ENCODE measurements at regions not wholly inside any gene's neighbourhood (a gene's known extent, or its start where the extent isn't known, plus 50 kb on each side); places are given as distances from the start of the nearest gene placed in this dataset.

DNA sequence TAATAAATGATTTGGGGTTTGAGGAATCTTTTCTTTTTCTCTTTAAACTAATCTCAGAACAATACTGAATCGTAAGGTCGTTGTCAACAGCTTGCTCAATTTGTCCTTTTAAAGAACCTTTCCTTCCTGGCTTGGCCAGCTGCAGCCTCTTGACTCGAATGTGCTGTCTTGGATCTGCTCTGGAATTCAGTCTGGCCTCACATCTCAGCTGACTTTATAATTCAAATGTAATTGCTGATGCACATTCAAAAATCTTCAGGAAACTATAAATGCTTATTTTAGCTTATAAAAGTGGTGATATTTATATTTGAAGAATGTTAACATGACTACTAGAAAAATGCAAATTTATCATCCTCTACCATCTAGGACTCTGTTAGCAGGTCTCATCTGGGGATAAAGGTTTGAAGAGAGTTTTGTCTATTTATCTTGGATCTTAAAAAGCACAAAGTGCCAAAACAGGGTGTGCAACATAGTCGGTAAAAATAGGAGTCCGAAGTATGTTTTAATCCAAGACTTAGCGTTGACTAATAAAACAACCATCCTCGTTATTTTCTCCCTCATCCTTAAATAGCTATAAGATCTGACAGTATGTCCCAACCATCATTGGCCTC lies 1035.2 kb downstream of the MCTP2 start (continued):
- TF ChIP-seq, protein P1, sequence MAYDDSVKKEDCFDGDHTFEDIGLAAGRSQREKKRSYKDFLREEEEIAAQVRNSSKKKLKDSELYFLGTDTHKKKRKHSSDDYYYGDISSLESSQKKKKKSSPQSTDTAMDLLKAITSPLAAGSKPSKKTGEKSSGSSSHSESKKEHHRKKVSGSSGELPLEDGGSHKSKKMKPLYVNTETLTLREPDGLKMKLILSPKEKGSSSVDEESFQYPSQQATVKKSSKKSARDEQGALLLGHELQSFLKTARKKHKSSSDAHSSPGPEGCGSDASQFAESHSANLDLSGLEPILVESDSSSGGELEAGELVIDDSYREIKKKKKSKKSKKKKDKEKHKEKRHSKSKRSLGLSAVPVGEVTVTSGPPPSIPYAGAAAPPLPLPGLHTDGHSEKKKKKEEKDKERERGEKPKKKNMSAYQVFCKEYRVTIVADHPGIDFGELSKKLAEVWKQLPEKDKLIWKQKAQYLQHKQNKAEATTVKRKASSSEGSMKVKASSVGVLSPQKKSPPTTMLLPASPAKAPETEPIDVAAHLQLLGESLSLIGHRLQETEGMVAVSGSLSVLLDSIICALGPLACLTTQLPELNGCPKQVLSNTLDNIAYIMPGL (CRISPR knock-in tag; IDR thresholded peaks at IDR 0.05): no peak
- TF ChIP-seq, protein P2, sequence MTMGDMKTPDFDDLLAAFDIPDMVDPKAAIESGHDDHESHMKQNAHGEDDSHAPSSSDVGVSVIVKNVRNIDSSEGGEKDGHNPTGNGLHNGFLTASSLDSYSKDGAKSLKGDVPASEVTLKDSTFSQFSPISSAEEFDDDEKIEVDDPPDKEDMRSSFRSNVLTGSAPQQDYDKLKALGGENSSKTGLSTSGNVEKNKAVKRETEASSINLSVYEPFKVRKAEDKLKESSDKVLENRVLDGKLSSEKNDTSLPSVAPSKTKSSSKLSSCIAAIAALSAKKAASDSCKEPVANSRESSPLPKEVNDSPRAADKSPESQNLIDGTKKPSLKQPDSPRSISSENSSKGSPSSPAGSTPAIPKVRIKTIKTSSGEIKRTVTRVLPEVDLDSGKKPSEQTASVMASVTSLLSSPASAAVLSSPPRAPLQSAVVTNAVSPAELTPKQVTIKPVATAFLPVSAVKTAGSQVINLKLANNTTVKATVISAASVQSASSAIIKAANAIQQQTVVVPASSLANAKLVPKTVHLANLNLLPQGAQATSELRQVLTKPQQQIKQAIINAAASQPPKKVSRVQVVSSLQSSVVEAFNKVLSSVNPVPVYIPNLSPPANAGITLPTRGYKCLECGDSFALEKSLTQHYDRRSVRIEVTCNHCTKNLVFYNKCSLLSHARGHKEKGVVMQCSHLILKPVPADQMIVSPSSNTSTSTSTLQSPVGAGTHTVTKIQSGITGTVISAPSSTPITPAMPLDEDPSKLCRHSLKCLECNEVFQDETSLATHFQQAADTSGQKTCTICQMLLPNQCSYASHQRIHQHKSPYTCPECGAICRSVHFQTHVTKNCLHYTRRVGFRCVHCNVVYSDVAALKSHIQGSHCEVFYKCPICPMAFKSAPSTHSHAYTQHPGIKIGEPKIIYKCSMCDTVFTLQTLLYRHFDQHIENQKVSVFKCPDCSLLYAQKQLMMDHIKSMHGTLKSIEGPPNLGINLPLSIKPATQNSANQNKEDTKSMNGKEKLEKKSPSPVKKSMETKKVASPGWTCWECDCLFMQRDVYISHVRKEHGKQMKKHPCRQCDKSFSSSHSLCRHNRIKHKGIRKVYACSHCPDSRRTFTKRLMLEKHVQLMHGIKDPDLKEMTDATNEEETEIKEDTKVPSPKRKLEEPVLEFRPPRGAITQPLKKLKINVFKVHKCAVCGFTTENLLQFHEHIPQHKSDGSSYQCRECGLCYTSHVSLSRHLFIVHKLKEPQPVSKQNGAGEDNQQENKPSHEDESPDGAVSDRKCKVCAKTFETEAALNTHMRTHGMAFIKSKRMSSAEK (CRISPR knock-in tag; IDR thresholded peaks at IDR 0.05; ENCODE audit: borderline replicate concordance): no peak
- TF ChIP-seq ZNF317 (CRISPR knock-in tag; IDR thresholded peaks at IDR 0.05; ENCODE audit: borderline replicate concordance, low read depth) (no peak), NFE2L1 (CRISPR knock-in tag; IDR thresholded peaks at IDR 0.05) (no peak), GTF2I (CRISPR knock-in tag; conservative IDR thresholded peaks at IDR 0.05) (no peak), ZNF263 (CRISPR knock-in tag; IDR thresholded peaks at IDR 0.05; ENCODE audit: low read depth) (no peak)

DNA sequence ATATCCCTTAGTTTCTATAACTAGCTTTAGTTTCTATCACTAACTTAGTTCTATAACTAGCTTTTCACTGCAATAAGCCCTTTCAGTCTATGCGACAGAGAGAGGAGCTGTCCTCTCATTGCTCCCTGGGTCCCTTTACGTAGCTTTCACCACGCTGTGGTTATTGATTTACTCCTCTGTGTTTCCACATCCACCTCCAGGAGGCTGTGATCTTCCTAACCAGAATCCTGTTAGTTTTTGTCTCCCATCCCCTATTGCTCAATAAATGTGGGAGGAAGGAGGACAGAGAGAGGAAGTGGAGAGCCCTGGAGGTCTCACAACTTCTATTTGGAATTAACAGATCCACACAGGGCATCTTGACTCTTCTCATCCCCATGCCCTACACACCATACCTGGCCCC lies 1036.1 kb downstream of the MCTP2 start:
- ChIA-PET POLR2A (no interaction called here), CTCF (interaction anchor here (0.6 to 1.5 kb wide), 2 partner anchors 42 to 243 kb away, joined by 3 read pairs; no protein-coding TSS in a partner anchor)
- H3K27ac Mint-ChIP-seq: no peak overlapping the region
- TF ChIP-seq, protein P3, sequence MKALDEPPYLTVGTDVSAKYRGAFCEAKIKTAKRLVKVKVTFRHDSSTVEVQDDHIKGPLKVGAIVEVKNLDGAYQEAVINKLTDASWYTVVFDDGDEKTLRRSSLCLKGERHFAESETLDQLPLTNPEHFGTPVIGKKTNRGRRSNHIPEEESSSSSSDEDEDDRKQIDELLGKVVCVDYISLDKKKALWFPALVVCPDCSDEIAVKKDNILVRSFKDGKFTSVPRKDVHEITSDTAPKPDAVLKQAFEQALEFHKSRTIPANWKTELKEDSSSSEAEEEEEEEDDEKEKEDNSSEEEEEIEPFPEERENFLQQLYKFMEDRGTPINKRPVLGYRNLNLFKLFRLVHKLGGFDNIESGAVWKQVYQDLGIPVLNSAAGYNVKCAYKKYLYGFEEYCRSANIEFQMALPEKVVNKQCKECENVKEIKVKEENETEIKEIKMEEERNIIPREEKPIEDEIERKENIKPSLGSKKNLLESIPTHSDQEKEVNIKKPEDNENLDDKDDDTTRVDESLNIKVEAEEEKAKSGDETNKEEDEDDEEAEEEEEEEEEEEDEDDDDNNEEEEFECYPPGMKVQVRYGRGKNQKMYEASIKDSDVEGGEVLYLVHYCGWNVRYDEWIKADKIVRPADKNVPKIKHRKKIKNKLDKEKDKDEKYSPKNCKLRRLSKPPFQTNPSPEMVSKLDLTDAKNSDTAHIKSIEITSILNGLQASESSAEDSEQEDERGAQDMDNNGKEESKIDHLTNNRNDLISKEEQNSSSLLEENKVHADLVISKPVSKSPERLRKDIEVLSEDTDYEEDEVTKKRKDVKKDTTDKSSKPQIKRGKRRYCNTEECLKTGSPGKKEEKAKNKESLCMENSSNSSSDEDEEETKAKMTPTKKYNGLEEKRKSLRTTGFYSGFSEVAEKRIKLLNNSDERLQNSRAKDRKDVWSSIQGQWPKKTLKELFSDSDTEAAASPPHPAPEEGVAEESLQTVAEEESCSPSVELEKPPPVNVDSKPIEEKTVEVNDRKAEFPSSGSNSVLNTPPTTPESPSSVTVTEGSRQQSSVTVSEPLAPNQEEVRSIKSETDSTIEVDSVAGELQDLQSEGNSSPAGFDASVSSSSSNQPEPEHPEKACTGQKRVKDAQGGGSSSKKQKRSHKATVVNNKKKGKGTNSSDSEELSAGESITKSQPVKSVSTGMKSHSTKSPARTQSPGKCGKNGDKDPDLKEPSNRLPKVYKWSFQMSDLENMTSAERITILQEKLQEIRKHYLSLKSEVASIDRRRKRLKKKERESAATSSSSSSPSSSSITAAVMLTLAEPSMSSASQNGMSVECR (CRISPR knock-in tag; IDR thresholded peaks at IDR 0.05; ENCODE audit: borderline replicate concordance): no peak
- TF ChIP-seq JAZF1 (CRISPR knock-in tag; IDR thresholded peaks at IDR 0.05) (no peak), ATF1 (CRISPR knock-in tag; IDR thresholded peaks at IDR 0.05) (no peak), SMAD3 (CRISPR knock-in tag; IDR thresholded peaks at IDR 0.05; ENCODE audit: borderline replicate concordance) (no peak), TCF7 (CRISPR knock-in tag; IDR thresholded peaks at IDR 0.05; ENCODE audit: low read depth) (no peak)
- TF ChIP-seq, protein P4, sequence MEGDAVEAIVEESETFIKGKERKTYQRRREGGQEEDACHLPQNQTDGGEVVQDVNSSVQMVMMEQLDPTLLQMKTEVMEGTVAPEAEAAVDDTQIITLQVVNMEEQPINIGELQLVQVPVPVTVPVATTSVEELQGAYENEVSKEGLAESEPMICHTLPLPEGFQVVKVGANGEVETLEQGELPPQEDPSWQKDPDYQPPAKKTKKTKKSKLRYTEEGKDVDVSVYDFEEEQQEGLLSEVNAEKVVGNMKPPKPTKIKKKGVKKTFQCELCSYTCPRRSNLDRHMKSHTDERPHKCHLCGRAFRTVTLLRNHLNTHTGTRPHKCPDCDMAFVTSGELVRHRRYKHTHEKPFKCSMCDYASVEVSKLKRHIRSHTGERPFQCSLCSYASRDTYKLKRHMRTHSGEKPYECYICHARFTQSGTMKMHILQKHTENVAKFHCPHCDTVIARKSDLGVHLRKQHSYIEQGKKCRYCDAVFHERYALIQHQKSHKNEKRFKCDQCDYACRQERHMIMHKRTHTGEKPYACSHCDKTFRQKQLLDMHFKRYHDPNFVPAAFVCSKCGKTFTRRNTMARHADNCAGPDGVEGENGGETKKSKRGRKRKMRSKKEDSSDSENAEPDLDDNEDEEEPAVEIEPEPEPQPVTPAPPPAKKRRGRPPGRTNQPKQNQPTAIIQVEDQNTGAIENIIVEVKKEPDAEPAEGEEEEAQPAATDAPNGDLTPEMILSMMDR (IDR thresholded peaks at IDR 0.05): no peak
- TF ChIP-seq, protein P5, sequence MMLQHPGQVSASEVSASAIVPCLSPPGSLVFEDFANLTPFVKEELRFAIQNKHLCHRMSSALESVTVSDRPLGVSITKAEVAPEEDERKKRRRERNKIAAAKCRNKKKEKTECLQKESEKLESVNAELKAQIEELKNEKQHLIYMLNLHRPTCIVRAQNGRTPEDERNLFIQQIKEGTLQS (CRISPR knock-in tag; conservative IDR thresholded peaks at IDR 0.05): no peak
- no peaks in the 10 kb centered on the region for H3K27me3 Mint-ChIP-seq (ENCODE audit: low read depth)
- no peak overlapping the region for H3K4me3 Mint-ChIP-seq
- no peaks in the 10 kb centered on the region for H3K4me1 Mint-ChIP-seq
- no peak for ATAC-seq
- no peaks in the 10 kb centered on the region for H3K36me3 Mint-ChIP-seq
- H3K9me3 Mint-ChIP-seq: peaks cover 5% of the 10 kb centered on the region
- DNase-seq (ENCODE audit: low spot score): no peak
